Osteocyte (in vitro differentiated cells): ENCODE measurements at regions not wholly inside any gene's neighbourhood (a gene's known extent, or its start where the extent isn't known, plus 50 kb on each side); places are given as distances from the start of the nearest gene placed in this dataset.

ENCODE experiments used
- DNase-seq: peaks from one replicate; pipeline ENCODE4 v3.0.0; 2021; ENCODE audit warnings: mixed read lengths; ENCODE audit not compliant: unreplicated experiment; ENCODE audit errors: extremely low spot score
- H3K27ac Mint-ChIP-seq: one replicate; pipeline ENCODE4 v1.8.0; 2021; ENCODE audit warnings: mild to moderate bottlenecking, mixed read lengths; ENCODE audit not compliant: unreplicated experiment
- H3K27me3 Mint-ChIP-seq: one replicate; pipeline ENCODE4 v1.8.0; 2021; ENCODE audit warnings: mixed read lengths; ENCODE audit not compliant: unreplicated experiment
- H3K36me3 Mint-ChIP-seq: one replicate; pipeline ENCODE4 v1.8.0; 2021; ENCODE audit warnings: mixed read lengths; ENCODE audit not compliant: unreplicated experiment
- H3K4me1 Mint-ChIP-seq: one replicate; pipeline ENCODE4 v1.8.0; 2021; ENCODE audit warnings: mixed read lengths; ENCODE audit not compliant: unreplicated experiment
- H3K4me3 Mint-ChIP-seq: one replicate; pipeline ENCODE4 v1.8.0; 2021; ENCODE audit warnings: mild to moderate bottlenecking, moderate library complexity, mixed read lengths; ENCODE audit not compliant: unreplicated experiment
- H3K9me3 Mint-ChIP-seq: one replicate; pipeline ENCODE4 v1.8.0; 2021; ENCODE audit warnings: mixed read lengths; ENCODE audit not compliant: unreplicated experiment
- CTCF ChIP-seq: fragments of 200-600 bp; sonication (generic); IDR thresholded peaks from 2 replicates; pipeline ENCODE4 v1.5.0; 2021; ENCODE audit warnings: antibody characterized with exemption, mild to moderate bottlenecking, moderate library complexity

GRCh38 chr13:67742478-67742877 is 512.3 kb upstream of the PCDH9 start:
- no peak for DNase-seq
- no peaks in the 10 kb centered on the region for H3K9me3 Mint-ChIP-seq

GRCh38 chr13:67740871-67741535 is 510.9 kb upstream of the PCDH9 start:
- Mint-ChIP-seq H3K27me3 (no peaks in the 10 kb centered on the region), H3K27ac (no peak overlapping the region), H3K4me3 (no peak overlapping the region), H3K36me3 (no peaks in the 10 kb centered on the region), H3K4me1 (peaks cover 12% of the 10 kb centered on the region), H3K9me3 (no peaks in the 10 kb centered on the region)
- no peak for TF ChIP-seq CTCF
- no peak for DNase-seq

More at GRCh38 chr13:67742478-67742877, 512.3 kb upstream of the PCDH9 start:
- H3K4me3 Mint-ChIP-seq, result no peak overlapping the region
- TF ChIP-seq CTCF, result no peak
- H3K27me3 Mint-ChIP-seq, result no peaks in the 10 kb centered on the region
- no peaks in the 10 kb centered on the region for H3K4me1 Mint-ChIP-seq
- H3K36me3 Mint-ChIP-seq, result no peaks in the 10 kb centered on the region
- no peak overlapping the region for H3K27ac Mint-ChIP-seq

- Mint-ChIP-seq H3K4me3 (peak overlapping the region; percentile 17), H3K9me3 (no peaks in the 10 kb centered on the region), H3K36me3 (no peaks in the 10 kb centered on the region), H3K27ac (peak overlapping the region; percentile 76), H3K27me3 (no peaks in the 10 kb centered on the region), H3K4me1 (peaks cover 12% of the 10 kb centered on the region)
- peak; percentile 71 for TF ChIP-seq CTCF
- no peak for DNase-seq
Measured at GRCh38 chr13:67736646-67737420, 506.7 kb upstream of the PCDH9 start.

GRCh38 chr13:67735651-67736050 is 505.5 kb upstream of the PCDH9 start:
- no peak for TF ChIP-seq CTCF
- Mint-ChIP-seq H3K27ac (no peak overlapping the region), H3K4me3 (no peak overlapping the region), H3K4me1 (peaks cover 12% of the 10 kb centered on the region), H3K27me3 (no peaks in the 10 kb centered on the region), H3K9me3 (no peaks in the 10 kb centered on the region), H3K36me3 (no peaks in the 10 kb centered on the region)
- DNase-seq, result no peak

- no peak for DNase-seq
- TF ChIP-seq CTCF, result no peak
- peaks cover 9% of the 10 kb centered on the region for H3K36me3 Mint-ChIP-seq
- H3K27me3 Mint-ChIP-seq, result no peaks in the 10 kb centered on the region
- no peak overlapping the region for H3K4me3 Mint-ChIP-seq
- H3K9me3 Mint-ChIP-seq, result peaks cover 21% of the 10 kb centered on the region
- H3K4me1 Mint-ChIP-seq, result no peaks in the 10 kb centered on the region
- H3K27ac Mint-ChIP-seq, result no peak overlapping the region
Measured at GRCh38 chr13:67726979-67727378, 496.8 kb upstream of the PCDH9 start.
